ENCODE measurements at regions not wholly inside any gene's neighbourhood (a gene's known extent, or its start where the extent isn't known, plus 50 kb on each side); places are given as distances from the start of the nearest gene placed in this dataset.

DNA sequence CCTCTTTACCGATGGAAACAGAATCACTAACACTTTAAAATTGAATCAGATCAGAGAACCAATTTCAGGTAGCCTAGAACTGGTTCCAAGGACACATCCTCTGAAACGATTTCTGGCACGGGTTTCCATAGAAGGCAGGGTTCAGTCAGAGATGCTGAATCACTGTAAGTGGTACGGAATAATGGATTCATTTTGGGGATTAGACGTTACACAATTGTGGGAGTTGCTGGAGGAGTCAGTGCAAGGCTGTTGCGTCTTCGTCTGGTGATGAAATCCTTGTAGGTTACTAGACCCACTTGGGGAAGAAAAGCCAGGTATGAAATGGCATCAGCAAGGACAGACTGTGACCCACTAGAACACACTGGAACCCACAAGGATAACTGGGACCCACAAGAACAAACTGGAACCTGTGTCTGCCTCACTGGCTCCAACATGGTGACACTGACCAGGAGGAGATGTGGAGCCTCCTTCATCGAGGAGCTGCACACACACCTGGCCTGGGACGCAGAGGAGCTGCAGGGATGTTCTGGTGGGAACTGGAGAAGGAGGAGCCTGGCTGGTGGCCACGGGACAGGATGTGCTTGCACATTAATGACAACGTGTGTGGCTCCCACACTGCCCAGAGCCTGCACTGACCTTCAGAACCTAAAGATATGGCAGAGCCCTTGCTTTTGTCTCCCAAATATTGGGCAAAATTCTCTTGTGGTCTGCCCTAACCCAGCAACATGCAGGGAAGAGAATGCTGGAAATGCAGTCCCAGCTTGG lies 105.1 kb downstream of the TRAPPC11 start:
- no peak for DNase-seq

DNA sequence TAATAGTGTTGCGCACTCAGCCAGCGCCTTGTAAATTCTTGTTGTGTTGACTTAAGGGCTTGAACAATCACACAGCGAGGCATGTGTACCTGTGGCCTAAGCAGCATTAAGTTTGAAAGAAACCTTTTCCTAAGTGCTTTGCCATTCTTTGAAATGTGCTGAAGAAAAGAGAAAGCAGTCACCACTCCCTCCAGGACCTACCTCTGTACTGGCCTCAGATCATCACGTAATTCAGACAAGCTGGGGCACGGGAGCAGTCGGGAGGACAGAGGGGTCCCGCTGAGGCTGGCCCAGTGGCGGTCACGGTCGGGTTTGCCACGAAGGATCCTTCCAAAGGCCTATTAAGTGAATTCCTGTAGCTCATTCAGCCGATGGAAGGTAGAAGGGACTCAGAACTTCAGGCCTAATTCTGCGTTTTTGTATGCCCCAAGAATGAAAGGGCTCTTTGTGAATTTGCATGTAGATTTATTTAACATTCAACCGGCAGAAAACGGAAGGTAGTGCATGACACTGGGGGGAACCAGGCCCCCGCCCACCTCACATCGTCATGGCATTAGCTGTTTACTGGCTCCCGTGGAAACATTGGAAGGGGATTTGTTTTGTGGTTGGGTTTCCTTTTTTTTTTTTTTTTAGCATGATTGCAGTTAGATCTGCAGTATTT lies 106.3 kb downstream of the TRAPPC11 start:
- DNase-seq = no peak

DNA sequence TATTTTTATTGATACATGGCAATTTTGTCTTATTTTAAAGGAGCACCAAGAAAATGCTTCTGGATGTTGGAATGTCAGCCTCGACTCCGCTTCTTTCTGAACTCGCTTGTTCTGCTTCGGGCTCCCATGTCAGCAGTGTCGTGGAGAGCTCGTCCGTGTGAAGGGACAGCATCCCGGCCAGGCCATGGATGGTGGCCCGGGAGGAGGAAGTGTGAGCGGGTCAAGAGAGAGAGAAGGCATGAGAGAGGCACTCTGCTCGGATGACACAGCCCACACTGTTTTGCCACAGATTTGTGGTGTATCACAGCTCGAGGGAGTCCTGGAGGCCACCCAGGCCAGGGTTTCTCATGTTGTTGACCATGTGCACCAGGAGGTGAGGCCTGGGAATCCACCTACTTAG lies 107.0 kb downstream of the TRAPPC11 start:
- DNase-seq = no peak

DNA sequence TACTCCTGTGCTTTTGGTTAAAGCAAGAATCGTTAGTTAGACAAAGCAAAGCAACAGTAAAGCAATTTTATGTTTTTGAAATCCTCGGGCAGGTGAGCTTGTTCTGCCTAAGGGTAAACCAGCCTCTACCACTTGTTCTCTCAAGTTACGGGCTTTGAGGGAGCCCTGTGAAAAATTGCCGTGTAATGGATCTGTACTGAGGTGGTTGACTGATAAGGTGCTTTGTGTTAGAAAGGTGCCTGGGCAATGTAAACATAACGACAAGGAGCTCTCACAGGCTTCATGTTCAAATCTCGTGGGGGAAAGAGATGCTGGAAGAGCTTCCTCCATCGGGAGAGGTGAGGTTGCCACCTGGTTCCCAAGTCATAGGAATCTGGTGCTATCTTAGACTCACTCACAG lies 111.8 kb downstream of the TRAPPC11 start:
- no peak for DNase-seq

DNA sequence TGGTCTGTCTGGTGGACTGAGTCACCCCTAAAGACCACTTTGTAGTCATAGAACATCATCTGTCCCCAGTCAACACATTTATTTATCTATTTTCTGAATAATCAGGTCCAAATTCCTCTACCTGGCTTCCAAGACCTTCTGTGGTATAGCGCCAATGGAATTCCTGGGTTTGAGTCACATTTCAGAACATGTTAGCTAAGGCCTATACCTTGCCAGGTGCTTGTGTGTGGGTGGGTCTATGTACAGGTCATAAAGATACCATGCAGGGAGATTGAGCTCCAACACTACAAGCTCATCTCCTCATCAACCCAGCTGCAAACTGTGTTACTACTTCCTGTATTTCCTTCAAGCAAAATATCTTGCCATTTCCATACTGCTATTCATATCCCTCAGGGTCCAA lies 113.3 kb downstream of the TRAPPC11 start:
- no peak for DNase-seq

DNA sequence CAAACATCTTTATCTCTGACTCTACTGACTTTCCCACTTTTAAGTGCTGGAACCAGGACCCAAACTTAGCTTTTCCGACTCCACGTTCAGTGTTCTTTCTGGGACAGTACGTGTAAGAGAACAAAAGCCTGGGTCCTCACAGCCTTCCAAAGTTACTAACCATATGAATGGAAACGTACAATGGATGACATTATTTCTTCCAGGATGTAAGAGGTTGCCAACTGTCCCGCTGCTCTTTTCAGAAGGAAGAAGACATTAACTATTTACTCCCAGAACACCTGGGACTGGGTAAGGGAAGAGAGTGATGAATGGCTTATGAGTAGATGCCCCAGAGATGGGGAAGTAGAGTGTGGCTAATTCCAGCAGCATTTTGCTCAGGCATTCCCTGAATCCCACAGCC lies 114.7 kb downstream of the TRAPPC11 start:
- no peak for DNase-seq

DNA sequence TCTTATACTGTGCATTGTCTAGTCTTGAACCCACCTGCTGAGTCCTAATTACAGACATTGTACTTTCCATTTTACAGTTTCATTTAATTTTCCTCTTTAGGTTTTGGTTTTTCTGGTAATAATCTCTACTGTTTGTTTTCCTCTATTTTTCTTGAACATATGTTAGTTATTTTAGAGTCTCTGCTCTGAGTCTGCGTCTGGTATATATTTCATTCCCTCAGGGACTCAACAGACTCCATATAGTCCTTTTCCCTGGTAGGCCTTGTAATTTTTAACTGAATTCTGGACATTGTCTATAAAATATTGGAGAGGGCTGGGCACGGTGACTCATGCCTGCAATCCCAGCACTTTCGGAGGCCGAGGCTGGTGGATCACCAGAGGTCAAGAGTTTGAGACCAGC lies 121.8 kb upstream of the STOX2 start:
- no peak for DNase-seq

DNA sequence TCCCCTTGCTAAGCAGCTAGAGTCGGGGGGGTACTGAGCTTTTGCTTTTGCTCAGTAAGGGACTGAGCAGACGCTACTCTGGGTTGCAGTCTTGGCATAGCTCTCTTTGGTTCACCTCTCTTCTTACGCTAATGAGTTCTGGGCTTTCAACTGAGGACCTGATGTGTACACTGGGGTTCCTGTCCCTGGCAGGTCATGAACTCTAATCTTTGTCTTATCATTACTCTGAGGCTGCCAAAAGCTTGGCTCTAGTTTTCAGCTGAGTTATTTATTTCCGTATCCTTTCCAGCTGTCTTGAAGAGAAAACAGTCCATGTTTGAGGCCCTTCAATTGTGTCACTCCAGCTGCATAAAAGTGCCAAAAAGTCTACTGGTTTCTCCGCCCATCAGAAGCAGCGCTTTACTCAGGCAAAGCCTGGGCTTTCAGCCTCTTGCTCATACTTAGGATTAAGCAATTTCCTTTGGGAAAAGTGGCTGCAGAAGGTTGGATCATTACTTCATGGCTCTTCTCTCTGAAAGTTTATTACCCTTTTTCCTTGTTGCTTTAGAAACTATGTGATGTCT lies 121.0 kb upstream of the STOX2 start:
- no peak for DNase-seq

DNA sequence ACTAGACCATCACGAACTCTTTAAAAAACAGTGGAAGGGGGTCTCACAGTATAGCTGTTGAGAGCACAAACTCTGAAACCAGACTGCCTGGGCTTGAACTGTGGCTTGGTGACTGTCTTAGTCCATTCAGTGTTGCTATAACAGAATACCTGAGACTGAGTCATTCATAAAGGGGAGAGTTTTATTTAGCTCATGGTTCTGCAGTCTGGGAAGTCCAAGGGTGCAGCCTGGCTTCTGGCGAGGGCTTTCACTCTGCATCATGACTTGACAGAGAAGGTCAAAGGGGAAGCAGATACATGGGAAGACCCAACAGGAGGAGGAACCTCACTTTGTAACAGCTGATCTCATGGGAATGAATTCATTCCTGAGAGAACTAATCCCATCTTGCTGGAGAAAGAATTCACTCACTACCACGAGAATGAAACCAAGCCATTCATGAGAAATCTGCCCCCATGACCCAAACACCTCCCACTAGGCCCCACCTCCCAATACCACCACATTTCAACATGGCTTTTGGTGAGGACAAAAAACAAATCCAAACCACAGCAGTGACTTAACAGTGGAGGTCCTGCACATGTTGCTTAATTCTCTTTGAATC lies 116.7 kb upstream of the STOX2 start:
- DNase-seq = no peak

DNA sequence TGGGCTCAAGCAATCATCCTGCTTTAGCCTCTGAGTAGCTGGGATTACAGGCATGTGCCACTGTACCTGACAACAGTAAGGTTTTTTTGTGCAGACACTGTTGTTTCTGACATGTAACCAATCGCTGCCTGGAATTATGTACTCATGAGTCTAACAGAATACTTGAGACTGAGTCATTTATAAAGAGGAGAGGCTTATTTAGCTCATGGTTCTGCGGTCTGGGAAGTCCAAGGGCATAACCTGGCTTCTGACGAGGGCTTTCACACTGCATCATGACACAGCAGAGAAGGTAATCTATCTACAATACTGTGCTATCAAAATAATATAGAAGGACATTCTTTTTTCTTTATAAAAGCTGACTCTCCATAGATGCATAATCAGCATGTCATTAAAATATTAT lies 115.5 kb upstream of the STOX2 start:
- no peak for DNase-seq

DNA sequence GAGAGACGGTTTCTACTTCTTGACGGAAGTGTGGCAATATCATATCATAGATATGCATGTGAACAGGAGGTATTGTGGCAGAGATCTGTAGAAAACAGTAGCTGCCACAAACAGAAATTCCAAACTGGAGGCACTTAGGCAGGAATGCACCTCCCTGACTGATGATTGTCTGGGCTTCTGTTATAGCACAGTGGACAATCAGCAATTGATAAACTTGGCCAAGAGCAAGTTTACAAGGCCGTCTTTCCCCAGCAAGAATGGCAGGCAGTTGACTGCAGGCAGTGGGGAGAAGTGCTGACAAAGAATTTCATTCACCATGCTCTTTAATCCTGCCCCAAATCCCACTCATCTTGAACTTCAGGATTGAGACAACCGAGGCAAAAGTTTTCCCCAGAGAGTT lies 114.4 kb upstream of the STOX2 start:
- no peak for DNase-seq

DNA sequence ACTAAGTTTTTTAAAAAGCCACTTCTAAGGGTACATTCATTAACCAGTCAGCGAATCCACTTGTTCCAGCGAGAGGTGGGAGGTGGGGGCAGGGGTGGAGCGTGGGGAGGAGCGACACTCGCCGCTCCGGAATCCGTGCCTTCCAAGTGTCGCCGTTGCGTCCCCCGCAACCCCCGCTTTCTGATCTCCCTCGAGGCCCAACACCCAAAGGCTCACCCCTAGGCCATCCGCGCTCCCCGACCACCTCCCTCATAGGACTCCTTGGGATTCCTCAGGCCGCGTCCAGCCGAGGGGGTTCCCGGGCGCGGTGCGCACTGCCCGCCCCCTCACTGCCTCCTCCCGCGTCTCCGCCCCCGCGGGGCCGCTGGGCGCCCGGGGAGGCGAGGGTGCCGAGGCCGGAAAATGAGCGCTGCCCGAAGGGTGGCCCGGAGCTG lies 108.1 kb upstream of the STOX2 start:
- no peak for DNase-seq

DNA sequence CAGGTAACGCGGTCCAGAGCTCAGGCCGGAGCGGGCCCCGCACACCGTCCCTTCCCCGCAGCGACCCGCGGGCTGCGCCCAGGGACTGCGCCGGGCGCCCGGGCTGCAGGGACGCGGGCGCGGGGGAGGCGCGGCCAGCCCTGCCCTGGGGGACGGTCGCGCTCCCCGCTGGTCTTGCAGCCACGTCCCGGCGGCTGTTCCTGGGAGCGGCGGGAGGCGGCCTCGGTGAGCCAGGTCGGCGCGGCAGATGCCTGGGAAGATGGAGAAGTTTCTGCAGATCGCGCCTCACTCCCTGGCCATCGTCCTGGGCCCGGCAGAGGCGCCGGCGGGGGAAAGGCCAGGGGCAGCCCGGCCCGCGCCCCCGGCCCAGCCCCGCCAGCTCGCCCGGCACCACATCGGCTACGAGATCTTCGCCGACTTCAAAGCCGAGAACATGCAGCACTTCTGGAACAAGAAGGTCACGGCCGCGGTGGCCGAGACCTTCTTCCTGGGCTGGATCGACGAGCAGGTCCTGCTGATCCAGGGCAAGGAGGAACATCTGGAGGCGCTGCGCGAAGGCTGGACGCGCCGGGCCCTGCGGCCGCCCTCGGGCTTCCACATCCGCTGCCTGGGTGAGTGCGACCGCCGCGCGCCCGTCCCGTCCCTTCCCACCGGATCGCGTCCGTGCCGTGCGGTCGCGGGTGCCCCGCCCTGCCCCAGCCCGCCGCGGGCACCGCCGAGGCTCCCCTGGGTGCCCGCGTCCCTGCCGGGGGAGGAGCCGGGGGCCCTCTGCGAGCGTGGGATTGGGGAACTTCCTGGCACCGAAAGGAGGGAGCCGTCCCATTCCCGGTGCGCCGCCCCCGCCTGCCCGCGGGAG lies 107.4 kb upstream of the STOX2 start:
- DNase-seq = no peak

DNA sequence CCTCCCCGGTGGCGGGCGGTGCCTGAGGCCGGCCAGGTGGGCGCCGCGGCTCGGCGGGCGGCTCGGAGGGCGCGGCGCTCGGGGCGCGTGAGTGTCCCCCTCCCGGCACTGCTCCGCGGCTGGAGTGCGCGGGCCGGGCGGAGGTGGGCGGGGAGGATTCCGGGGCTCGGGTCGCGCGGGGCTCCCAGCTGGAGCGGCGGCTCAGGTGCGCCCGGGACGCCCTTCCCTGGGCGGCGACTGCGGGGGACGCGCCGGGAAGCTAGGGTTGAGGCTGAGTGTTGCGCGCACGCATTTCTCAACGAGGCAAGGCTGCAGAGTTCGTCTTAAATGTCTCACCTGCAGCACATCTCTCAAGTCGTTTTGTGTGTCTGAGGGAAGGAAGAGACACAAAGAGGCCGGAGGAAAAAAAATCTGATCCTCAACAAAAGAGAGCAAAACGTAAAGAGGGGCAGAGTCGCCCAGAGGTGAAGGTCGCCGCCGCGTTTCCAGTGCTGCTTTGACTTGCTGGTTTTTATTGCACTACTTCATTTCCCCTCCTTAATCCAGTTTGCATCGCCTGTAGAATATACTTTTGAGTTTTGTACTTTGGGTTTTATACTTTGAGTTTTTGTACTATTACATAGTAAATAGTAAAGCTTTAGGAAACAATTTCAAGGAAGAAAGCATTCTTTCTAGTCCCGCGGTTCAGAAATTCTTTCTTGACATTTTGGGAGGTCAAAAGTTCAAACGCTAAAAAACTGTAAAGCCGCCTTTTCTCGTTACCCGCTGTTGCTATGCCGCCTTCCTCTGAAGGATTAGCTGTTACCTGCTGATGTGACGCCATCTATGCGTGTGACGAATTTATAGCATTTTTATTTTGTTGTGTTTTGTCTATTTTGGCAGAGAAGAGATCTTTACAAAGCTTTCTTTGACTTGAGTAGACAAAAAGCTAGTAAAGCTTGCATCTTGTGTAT lies 106.5 kb upstream of the STOX2 start:
- DNase-seq = no peak

DNA sequence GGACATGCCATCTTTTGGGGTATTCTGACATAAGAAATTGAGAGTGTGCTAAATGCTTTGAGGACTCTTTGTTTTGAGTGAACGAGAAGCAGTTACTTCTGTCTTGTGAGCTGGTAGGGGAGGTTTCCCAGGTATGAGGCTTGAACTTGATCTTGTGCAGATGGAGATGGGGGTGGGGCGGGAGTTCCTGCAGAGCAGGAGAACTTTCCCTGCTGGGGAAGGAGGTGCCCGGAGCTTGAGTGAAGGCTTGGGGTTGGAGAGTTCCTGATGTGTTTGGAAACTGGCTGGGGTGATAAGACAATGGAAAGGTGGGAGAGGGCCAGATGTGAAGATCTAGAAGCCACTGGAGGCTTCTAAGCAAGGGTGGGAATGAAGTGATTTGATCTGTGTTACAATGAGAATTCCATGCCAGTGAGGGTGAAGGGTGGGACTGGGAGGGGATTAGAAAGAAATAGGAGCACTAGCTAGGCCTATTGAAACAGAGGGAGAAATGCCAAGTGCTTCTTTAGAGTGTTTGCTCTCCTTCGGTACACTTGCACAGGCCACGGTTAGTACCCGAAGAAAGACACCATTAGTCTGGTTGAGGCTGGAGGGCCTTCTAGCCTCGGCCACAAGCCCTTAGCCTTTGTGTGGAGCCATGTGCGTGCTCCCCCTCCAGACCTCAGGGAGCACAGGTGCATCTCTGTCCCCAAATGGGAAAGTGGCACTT lies 103.5 kb upstream of the STOX2 start:
- DNase-seq = no peak

DNA sequence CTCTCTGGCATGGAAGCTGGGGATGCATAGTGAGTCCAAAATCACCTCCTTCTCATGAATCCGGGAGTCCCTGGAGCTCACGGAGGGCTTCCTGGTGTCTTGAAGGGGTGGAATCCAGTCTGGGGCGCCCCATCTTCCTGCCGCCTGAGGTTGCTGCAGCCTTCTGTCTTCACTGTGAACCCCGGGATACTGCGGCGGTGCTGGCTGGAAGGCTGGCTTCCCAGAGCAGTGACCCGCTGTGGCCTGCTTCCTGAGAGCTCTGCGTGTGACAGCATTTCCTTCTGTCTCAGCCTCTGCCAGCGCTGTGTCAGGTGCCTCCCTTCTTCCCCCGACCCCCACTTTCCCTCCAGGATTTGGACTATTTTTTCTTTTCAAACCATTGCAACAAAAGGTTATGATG lies 98.8 kb upstream of the STOX2 start:
- DNase-seq = no peak

DNA sequence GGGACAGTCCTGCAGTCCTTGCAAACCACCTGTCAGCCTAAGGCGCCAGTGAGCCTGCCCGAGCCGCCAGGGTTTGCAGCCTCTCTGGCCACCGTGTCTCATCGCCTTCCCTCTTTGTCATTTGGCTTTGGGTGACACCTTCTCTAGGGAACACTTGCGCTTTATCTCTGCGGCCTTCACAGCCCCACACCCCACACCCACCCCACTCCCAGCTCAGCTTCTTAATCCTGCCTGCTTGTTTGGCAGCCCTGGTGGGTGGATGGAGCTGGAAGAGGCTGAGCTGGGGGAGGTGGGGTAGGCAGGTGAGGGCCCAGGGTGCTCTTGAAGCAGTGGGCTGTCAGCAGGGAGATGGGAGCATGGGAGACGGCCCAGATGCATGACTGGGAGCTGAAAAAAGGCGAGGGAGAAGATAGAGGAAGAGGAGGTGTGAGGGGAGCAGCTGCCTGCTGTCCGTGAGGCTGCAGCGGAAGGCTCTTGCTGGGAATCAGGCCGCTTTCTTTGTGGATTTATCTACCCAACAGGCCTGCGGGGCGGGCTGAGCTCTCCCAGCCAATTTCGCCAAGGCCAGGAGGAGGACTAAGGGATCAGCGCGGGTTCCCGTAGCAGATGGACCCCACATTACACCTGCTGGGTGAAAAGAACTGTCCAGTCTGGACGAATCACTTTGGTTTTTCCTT lies 97.5 kb upstream of the STOX2 start:
- DNase-seq = no peak

DNA sequence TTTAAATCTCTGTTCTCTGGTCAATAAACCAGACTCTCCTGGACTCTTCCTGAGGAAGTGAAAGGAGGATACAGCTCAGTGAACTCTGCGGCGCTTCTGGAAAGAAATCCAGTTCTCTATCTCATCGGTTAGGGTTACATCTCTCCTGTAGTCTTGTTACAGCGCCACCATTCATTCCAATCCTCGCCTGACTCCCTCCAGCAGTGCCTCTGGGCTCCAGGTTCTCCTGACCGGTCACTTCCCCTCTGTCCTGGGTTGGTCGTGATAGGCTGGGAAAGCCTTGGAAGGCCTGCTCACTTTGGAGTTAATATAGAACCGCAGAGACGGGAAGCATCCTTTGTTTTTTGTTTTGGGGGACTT lies 97.0 kb upstream of the STOX2 start:
- DNase-seq = no peak

DNA sequence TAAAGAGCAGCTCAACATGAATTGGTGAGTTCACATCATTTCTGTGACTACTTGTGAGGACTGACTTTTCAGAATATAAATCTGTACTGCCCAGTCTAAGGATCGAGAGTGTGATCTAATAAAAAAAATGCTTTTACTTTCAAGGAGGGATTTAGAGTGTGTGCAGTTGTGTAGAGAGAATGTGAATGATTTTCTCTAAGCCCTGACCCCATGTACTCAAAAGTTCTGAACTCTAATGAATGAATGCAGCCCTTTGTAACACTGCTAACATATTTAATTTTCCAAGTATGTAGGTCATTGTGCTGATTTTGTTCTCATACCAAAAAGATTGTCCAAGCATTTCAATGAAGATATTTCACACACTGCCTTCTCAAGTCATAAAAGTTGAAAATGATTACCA lies 92.5 kb upstream of the STOX2 start:
- DNase-seq = no peak

DNA sequence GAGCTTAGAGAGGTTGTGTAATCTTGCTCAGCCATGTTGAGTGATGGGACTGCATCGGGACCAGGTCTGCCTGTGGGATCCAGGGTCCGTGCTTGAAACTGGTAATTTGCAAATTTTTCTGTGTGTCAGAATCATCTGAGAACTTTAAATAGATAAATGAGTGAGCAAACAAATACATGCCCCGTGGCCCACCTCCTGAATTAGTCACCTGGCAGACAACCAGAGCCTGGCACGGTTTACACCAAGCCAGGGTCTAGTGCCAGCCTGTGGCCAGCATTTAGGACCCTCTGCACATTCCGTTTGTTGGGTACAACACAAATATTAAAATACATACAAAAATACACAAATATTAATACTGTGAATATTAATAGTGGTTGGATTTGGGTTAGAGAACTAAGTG lies 90.6 kb upstream of the STOX2 start:
- DNase-seq = no peak

DNA sequence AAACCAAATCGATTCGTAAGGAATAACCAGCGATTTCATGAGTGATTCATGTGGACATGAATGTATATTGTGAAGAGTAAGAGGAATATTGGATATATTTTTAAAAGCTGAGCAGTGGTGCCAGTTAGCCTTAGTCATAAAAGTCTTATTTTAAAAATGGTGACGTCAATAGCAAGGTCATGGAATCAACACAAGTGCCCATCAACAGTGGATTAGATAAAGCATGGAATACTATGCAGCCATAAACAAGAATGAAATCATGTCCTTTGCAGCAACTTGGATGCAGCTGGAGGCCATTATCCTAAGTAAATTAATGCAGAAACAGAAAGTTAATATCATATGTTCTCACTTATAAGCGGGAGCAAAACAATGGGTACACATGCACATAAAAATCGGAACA lies 89.0 kb upstream of the STOX2 start:
- DNase-seq = no peak

Measured in stimulated activated CD4-positive, alpha-beta T cell treated with anti-CD3 and anti-CD28 coated beads, Interleukin-4, amount 100 ng/mL, for 1 hour (primary cell).